HEK293 (cell line): ENCODE measurements at regions not wholly inside any gene's neighbourhood (a gene's known extent, or its start where the extent isn't known, plus 50 kb on each side); places are given as distances from the start of the nearest gene placed in this dataset.

Experiments used
- CTCF ChIA-PET: fragments of 350-600 bp; formaldehyde crosslinking; extraction: SDS; loops from one replicate; lab custom pipeline; 2021; ENCODE audit warnings: antibody characterized with exemption; lab: Yijun Ruan, JAX
- POLR2A ChIA-PET: fragments of 300-600 bp; formaldehyde crosslinking; extraction: SDS; loops from one replicate; lab custom pipeline; 2020; ENCODE audit warnings: antibody characterized with exemption, inconsistent platforms; lab: Yijun Ruan, JAX
- H3K27ac ChIP-seq: fragments of 200-500 bp; sonication (Bioruptor generic); 2 replicates; pipeline ENCODE4 v1.5.1; 2014; ENCODE audit warnings: low read depth, low read length, control low read depth, inconsistent platforms; ENCODE audit errors: extremely low read depth
- H3K36me3 ChIP-seq, 2 experiments: fragments of 200-500 bp in 1 of 2; sonication (Bioruptor generic) in 1 of 2; 1 replicate in 1 of 2; 2 replicates in 1 of 2; pipeline ENCODE4 v1.5.1; 2014 to 2017; ENCODE audit warnings: inconsistent platforms in 2 of 2, low read length in 2 of 2; ENCODE audit not compliant: control insufficient read depth in 2 of 2, insufficient read depth in 1 of 2
- H3K4me1 ChIP-seq: fragments of 200-500 bp; sonication (Bioruptor generic); 2 replicates; pipeline ENCODE4 v1.5.1; 2014; ENCODE audit warnings: mild to moderate bottlenecking, low read length, inconsistent platforms; ENCODE audit not compliant: control insufficient read depth, insufficient read depth
- H3K4me3 ChIP-seq: 2 replicates; pipeline ENCODE4 v1.5.1; 2011; ENCODE audit warnings: low read depth, mild to moderate bottlenecking, control low read depth, low read length, moderate library complexity
- H3K9me3 ChIP-seq: fragments of 200-500 bp; sonication (Bioruptor generic); 2 replicates; pipeline ENCODE4 v1.5.1; 2014; ENCODE audit warnings: low read depth, low read length, inconsistent platforms; ENCODE audit not compliant: control insufficient read depth, insufficient read depth
- GLI2 ChIP-seq: fragments of 450-650 bp; formaldehyde crosslinking; IDR thresholded peaks from 2 replicates; pipeline ENCODE4; 2017; ENCODE audit warnings: missing biosample characterization, missing genetic modification characterization, low read depth, borderline replicate concordance
- HOXC10 ChIP-seq: sonication (generic); formaldehyde crosslinking; IDR thresholded peaks from 2 replicates; pipeline ENCODE4 v1.8.1; 2023; ENCODE audit warnings: mild to moderate bottlenecking, missing genetic modification reagents
- MEIS1 ChIP-seq: sonication (generic); formaldehyde crosslinking; IDR thresholded peaks from 2 replicates; pipeline ENCODE4 v1.8.1; 2022; ENCODE audit warnings: missing genetic modification reagents, mild to moderate bottlenecking, borderline replicate concordance
- PRDM6 ChIP-seq: fragments of 450-650 bp; formaldehyde crosslinking; IDR thresholded peaks from 2 replicates; pipeline ENCODE4 v1.5.1; 2017; ENCODE audit warnings: missing biosample characterization, missing genetic modification characterization
- ZBTB10 ChIP-seq: fragments of 450-650 bp; formaldehyde crosslinking; IDR thresholded peaks from 2 replicates; pipeline ENCODE4 v1.5.1; 2016; ENCODE audit warnings: missing biosample characterization, missing genetic modification characterization
- ZBTB17 ChIP-seq: fragments of 450-650 bp; formaldehyde crosslinking; IDR thresholded peaks from 2 replicates; pipeline ENCODE4 v1.5.1; 2016; ENCODE audit warnings: missing biosample characterization, missing genetic modification characterization
- ZFHX2 ChIP-seq: fragments of 450-650 bp; formaldehyde crosslinking; conservative IDR thresholded peaks from 2 replicates; pipeline ENCODE4 v1.5.1; 2016; ENCODE audit warnings: missing biosample characterization, missing genetic modification characterization
- ZFP3 ChIP-seq: fragments of 450-650 bp; formaldehyde crosslinking; IDR thresholded peaks from 2 replicates; pipeline ENCODE4 v1.5.1; 2016; ENCODE audit warnings: low read depth, missing biosample characterization, missing genetic modification characterization
- ZNF10 ChIP-seq: fragments of 450-650 bp; formaldehyde crosslinking; IDR thresholded peaks from 2 replicates; pipeline ENCODE4 v1.5.1; 2017; ENCODE audit warnings: missing biosample characterization, missing genetic modification characterization
- ZNF121 ChIP-seq: fragments of 450-650 bp; formaldehyde crosslinking; IDR thresholded peaks from 2 replicates; pipeline ENCODE4 v1.5.1; 2016; ENCODE audit warnings: missing biosample characterization, missing genetic modification characterization
- ZNF223 ChIP-seq: fragments of 450-650 bp; formaldehyde crosslinking; IDR thresholded peaks from 2 replicates; pipeline ENCODE4 v1.5.1; 2016; ENCODE audit warnings: missing biosample characterization, missing genetic modification characterization
- ZNF24 ChIP-seq: fragments of 450-650 bp; formaldehyde crosslinking; IDR thresholded peaks from 2 replicates; pipeline ENCODE4 v1.5.1; 2016; ENCODE audit warnings: missing biosample characterization, missing genetic modification characterization
- ZNF366 ChIP-seq: fragments of 450-650 bp; formaldehyde crosslinking; conservative IDR thresholded peaks from 2 replicates; pipeline ENCODE4 v1.5.1; 2016; ENCODE audit warnings: missing biosample characterization, missing genetic modification characterization
- ZNF391 ChIP-seq: fragments of 450-650 bp; formaldehyde crosslinking; IDR thresholded peaks from 2 replicates; pipeline ENCODE4 v1.5.1; 2016; ENCODE audit warnings: low read depth, missing biosample characterization, missing genetic modification characterization, borderline replicate concordance
- ZNF600 ChIP-seq: fragments of 450-650 bp; formaldehyde crosslinking; IDR thresholded peaks from 2 replicates; pipeline ENCODE4 v1.5.1; 2016; ENCODE audit warnings: missing biosample characterization, missing genetic modification characterization
- ZNF660 ChIP-seq: fragments of 450-650 bp; IDR thresholded peaks from 2 replicates; pipeline ENCODE4 v1.5.1; 2018; ENCODE audit warnings: missing biosample characterization, mild to moderate bottlenecking, missing genetic modification characterization
- ZNF792 ChIP-seq: fragments of 450-650 bp; formaldehyde crosslinking; IDR thresholded peaks from 2 replicates; pipeline ENCODE4 v1.5.1; 2016; ENCODE audit warnings: missing biosample characterization, missing genetic modification characterization
- ZSCAN30 ChIP-seq: fragments of 450-650 bp; IDR thresholded peaks from 2 replicates; pipeline ENCODE4 v1.5.1; 2018; ENCODE audit warnings: missing biosample characterization, mild to moderate bottlenecking, missing genetic modification characterization, moderate library complexity

GRCh38 chr19:7419777-7420439 lies 68.9 kb downstream of the PEX11G start (continued):
- TF ChIP-seq ZBTB10: no peak; the same call in 1 of the 2 replicates
- no peak for TF ChIP-seq ZSCAN30 (tag by site-specific recombination)
- TF ChIP-seq ZFHX2: peak; percentile 75
- no peak for TF ChIP-seq GLI2 (tag by site-specific recombination)
- TF ChIP-seq ZNF223 (tag by site-specific recombination): no peak
- TF ChIP-seq PRDM6 (tag by site-specific recombination): no peak
- peak; percentile 90 for TF ChIP-seq ZNF121 (tag by site-specific recombination)
- TF ChIP-seq ZNF660 (tag by site-specific recombination): no peak
- no peak for TF ChIP-seq ZNF24 (tag by site-specific recombination)
- no peak for TF ChIP-seq ZNF10 (tag by site-specific recombination)
- TF ChIP-seq ZNF391 (tag by site-specific recombination): no peak
- no peak for TF ChIP-seq HOXC10 (CRISPR knock-in tag)
- TF ChIP-seq, all 188 proteins: peak for 3

GRCh38 chr19:7421941-7422744 lies 66.7 kb downstream of the PEX11G start:
- Histone ChIP-seq H3K36me3 (peaks cover 0 to 3% of the 10 kb centered on the region in 2 experiments; a peak in 2 of 3 replicates), H3K9me3 (no peaks in the 10 kb centered on the region)
- CTCF ChIA-PET: no interaction called here
- TF ChIP-seq ZNF600 (0 out of 2 replicates have a peak, but pooled peaks have one; percentile 10), ZNF792 (tag by site-specific recombination) (no peak), ZNF366 (tag by site-specific recombination) (0 out of 2 replicates have a peak, but pooled peaks have one; percentile 27), ZFP3 (tag by site-specific recombination) (peak; percentile 97), ZBTB17 (peak; percentile 37; the same call in 1 of the 2 replicates), MEIS1 (CRISPR knock-in tag) (no peak)
- TF ChIP-seq, all 188 proteins: peak for 4
- Histone ChIP-seq H3K4me3 (no peak overlapping the region), H3K27ac (no peak overlapping the region), H3K4me1 (no peaks in the 10 kb centered on the region)
- POLR2A ChIA-PET: no interaction called here
